Ovary (tissue), 7 donors: ENCODE measurements at regions not wholly inside any gene's neighbourhood (a gene's known extent, or its start where the extent isn't known, plus 50 kb on each side); places are given as distances from the start of the nearest gene placed in this dataset.
"Not testable (repeated sequence)": the region's sequence is repeated elsewhere in the genome, so short reads cannot be mapped to it uniquely, and the experiment has no call there.

Experiments
- DNase-seq, 5 donors: peaks; one replicate each; pipeline ENCODE4 v3.0.0-alpha.2; 2019 to 2020
- H3K27ac ChIP-seq, 2 donors: fragments of 200-600 bp; one replicate each; pipeline versions ENCODE4 v1.5.1 to v1.8.0; 2019 to 2022
- H3K27me3 ChIP-seq: fragments of 200-600 bp; one replicate; pipeline ENCODE4 v1.8.0; 2022
- H3K36me3 ChIP-seq: fragments of 200-600 bp; sonication (generic); one replicate; pipeline ENCODE4 v1.5.1; 2019
- H3K4me1 ChIP-seq: one replicate; pipeline ENCODE4 v1.8.1; 2013; ENCODE audit warnings: mild to moderate bottlenecking, moderate library complexity; ENCODE audit not compliant: insufficient read depth
- H3K4me3 ChIP-seq: fragments of 200-600 bp; sonication (generic); one replicate; pipeline ENCODE4 v1.5.1; 2017
- H3K9me3 ChIP-seq, 2 donors: fragments of 200-600 bp in 1 of 2; sonication (generic) in 1 of 2; one replicate each; pipeline versions ENCODE4 v1.5.1 to v1.8.1; 2013 to 2019; ENCODE audit warnings: mild to moderate bottlenecking in 1 of 2, moderate library complexity in 1 of 2
- CTCF ChIP-seq, 3 donors: fragments of 450-650 bp in 2 of 3; fragments of 200-600 bp in 1 of 3; IDR thresholded peaks; one replicate each; pipeline versions ENCODE4 v1.5.1 to v1.8.0; 2016 to 2022; ENCODE audit warnings: antibody characterized with exemption in 3 of 3, mild to moderate bottlenecking in 1 of 3
- EP300 ChIP-seq: sonication (generic); formaldehyde crosslinking; IDR thresholded peaks from one replicate; pipeline ENCODE4 v1.6.1; 2017; ENCODE audit warnings: antibody characterized with exemption
- POLR2A ChIP-seq: fragments of 450-650 bp; IDR thresholded peaks from one replicate; pipeline ENCODE4 v1.6.1; 2017; ENCODE audit warnings: antibody characterized with exemption, mild to moderate bottlenecking, moderate library complexity
- WGBS, 3 donors: extraction: QIAGEN DNeasy Blood & Tissue Kit in 1 of 3; methylation state at CpG; one replicate each; pipeline versions ENCODE4 v1.1.5 to v1.1.7; 2013 to 2017; 5-methylcytosine and 5-hydroxymethylcytosine counted together
- intact Hi-C, 4 donors: fragments of 100-400 bp; cut with DNase I; formaldehyde crosslinking; loops; one replicate each; pipeline versions ENCODE4 v1.11.0 to v1.15.1; 2022 to 2023
- donor health status: DM: no; HTN: no; CAD: no; lungs with moderate emphysema.
- donor health status: DM: no; HTN: no; CAD: no.
- donor health status: Bipolar disorder and iron deficiency.
- donor health status: DM: no; HTN: no; CAD: no.
- donor health status: DM: yes; HTN: yes; CAD: no.

- TF ChIP-seq CTCF (IDR thresholded peaks at IDR 0.05) (no peak), EP300 (no peak), POLR2A (no peak)
- no peak overlapping the region for H3K27ac ChIP-seq
- H3K27me3 ChIP-seq = no peaks in the 10 kb centered on the region
- H3K4me3 ChIP-seq = no peak overlapping the region
- intact Hi-C loops = loop anchor here in 2 of 4 donors (10.0 kb wide), 3 partner anchors 45 to 485 kb away; partner anchors contain the start of gene LOXHD1 (in 1 of the 2)
- WGBS, 3 donors = 95 to 98% (median 95%) methylated on average over 5 of the region's 5 CpGs
- H3K4me1 ChIP-seq = peaks cover 7% of the 10 kb centered on the region
- H3K36me3 ChIP-seq = no peaks in the 10 kb centered on the region
- DNase-seq = no peak
- H3K9me3 ChIP-seq = no peaks in the 10 kb centered on the region
These were observed 75.1 kb downstream of the HAUS1 start for GRCh38 chr18:46179306-46179705.

- DNase-seq = no peak
- Histone ChIP-seq H3K4me1 (peaks cover 3% of the 10 kb centered on the region), H3K36me3 (no peaks in the 10 kb centered on the region), H3K27me3 (no peaks in the 10 kb centered on the region), H3K4me3 (no peak overlapping the region), H3K27ac (no peak overlapping the region), H3K9me3 (no peaks in the 10 kb centered on the region)
- 10 to 16% (median 13%) methylated on average over 3 of the region's 3 CpGs for WGBS, 3 donors
- intact Hi-C loops = no loop called here
- no peak for TF ChIP-seq EP300
- TF ChIP-seq CTCF (IDR thresholded peaks at IDR 0.05) = no peak
- no peak for TF ChIP-seq POLR2A
These were observed 78.6 kb downstream of the HAUS1 start for GRCh38 chr18:46182633-46183358.

GRCh38 chr18:46184296-46184695, 80.1 kb downstream of the HAUS1 start:
- intact Hi-C loops, H3K4me1 ChIP-seq, H3K9me3 ChIP-seq, DNase-seq, H3K4me3 ChIP-seq, H3K27me3 ChIP-seq, H3K36me3 ChIP-seq, H3K27ac ChIP-seq: not testable (repeated sequence)
- 94% methylated on average over 9 of the region's 9 CpGs for WGBS, 3 donors

- no peak for DNase-seq
- intact Hi-C loops = no loop called here
- 85 to 90% (median 89%) methylated on average over 1 of the region's 1 CpG for WGBS, 3 donors
These were observed 80.5 kb downstream of the HAUS1 start for GRCh38 chr18:46184727-46185126.

More at GRCh38 chr18:46184727-46185126, 80.5 kb downstream of the HAUS1 start:
- Histone ChIP-seq H3K27ac (no peak overlapping the region), H3K36me3 (no peaks in the 10 kb centered on the region), H3K4me1 (peaks cover 2% of the 10 kb centered on the region), H3K9me3 (no peaks in the 10 kb centered on the region), H3K4me3 (no peak overlapping the region), H3K27me3 (no peaks in the 10 kb centered on the region)
- TF ChIP-seq CTCF (IDR thresholded peaks at IDR 0.05) (no peak), POLR2A (no peak), EP300 (no peak)
